GM12878 (cell line): ENCODE measurements at regions not wholly inside any gene's neighbourhood (a gene's known extent, or its start where the extent isn't known, plus 50 kb on each side); places are given as distances from the start of the nearest gene placed in this dataset.

Source experiments
- ATAC-seq: fragments of 200-7000 bp; cut with Tn5 transposase; 3 replicates; pipeline ENCODE4 v1.9.1; 2020; ENCODE audit warnings: mild to moderate bottlenecking, moderate library complexity
- BruUV-seq: library from RNA; stranded (reverse); fragments of 400-500 nt; replicated peaks from 2 replicates; lab custom pipeline; 2021; lab: Mats Ljungman, UMichigan
- CTCF ChIA-PET: fragments of 300-600 bp; sonication (Branson Sonifier 250); formaldehyde crosslinking; extraction: SDS; loops from one replicate; lab custom pipeline; 2021; ENCODE audit warnings: inconsistent platforms; lab: Yijun Ruan, JAX
- POLR2A ChIA-PET: fragments of 350-600 bp; formaldehyde crosslinking; extraction: SDS; loops from one replicate; lab custom pipeline; 2021; ENCODE audit warnings: inconsistent platforms; lab: Charles Lee
- RAD21 ChIA-PET: fragments of 300-600 bp; sonication (Branson Sonifier 250); formaldehyde crosslinking; loops from one replicate; lab custom pipeline; 2023; ENCODE audit warnings: antibody characterized with exemption; ENCODE audit not compliant: unreplicated experiment; lab: Charles Lee
- SMC1A ChIA-PET: fragments of 300-600 bp; sonication (Branson Sonifier 250); formaldehyde crosslinking; loops from one replicate; lab custom pipeline; 2023; ENCODE audit not compliant: unreplicated experiment, uncharacterized antibody; lab: Charles Lee
- DNase-seq: peaks from one replicate; pipeline ENCODE4 v3.0.0-alpha.2; 2011; ENCODE audit warnings: low read depth, low spot score
- FAIRE-seq: peaks from 3 replicates; lab custom pipeline; 2011; peaks lifted over from hg19 to GRCh38; lab: Jason Lieb, UNC
- H2AFZ ChIP-seq: 2 replicates; pipeline ENCODE4 v1.6.0; 2011; ENCODE audit warnings: low read depth, low read length, control low read depth; ENCODE audit not compliant: control insufficient read depth
- H3K27ac ChIP-seq: 2 replicates; pipeline ENCODE4 v1.5.1; 2011; ENCODE audit warnings: control low read depth; ENCODE audit not compliant: control insufficient read depth, insufficient read depth
- H3K27me3 ChIP-seq, 2 experiments: replicated peaks in 1 of 2; 2 replicates each; pipeline versions ENCODE4 v1.6.0 to v1.6.1; 2011; ENCODE audit warnings: low read length in 1 of 2; ENCODE audit not compliant: control insufficient read depth in 2 of 2, insufficient read depth in 2 of 2
- H3K36me3 ChIP-seq, 2 experiments: 2 replicates each; pipeline ENCODE4 v1.5.1; 2011; ENCODE audit warnings: low read length in 1 of 2; ENCODE audit not compliant: control insufficient read depth in 2 of 2, insufficient read depth in 2 of 2
- H3K4me1 ChIP-seq: 2 replicates; pipeline ENCODE4 v1.6.1; 2011; ENCODE audit warnings: mild to moderate bottlenecking, low read length, moderate library complexity, mixed read lengths; ENCODE audit not compliant: control insufficient read depth, insufficient read depth
- H3K4me2 ChIP-seq: 2 replicates; pipeline ENCODE4 v1.6.0; 2011; ENCODE audit warnings: control low read depth; ENCODE audit not compliant: control insufficient read depth, insufficient read depth
- H3K4me3 ChIP-seq: fragments of 200-600 bp; sonication (generic); 2 replicates; pipeline ENCODE4 v1.5.1; 2016
- H3K79me2 ChIP-seq: 2 replicates; pipeline ENCODE4 v1.6.0; 2011; ENCODE audit warnings: low read length; ENCODE audit not compliant: control insufficient read depth, insufficient read depth
- H3K9ac ChIP-seq: 2 replicates; pipeline ENCODE4 v1.8.0; 2011; ENCODE audit warnings: low read length, control low read depth, mixed read lengths; ENCODE audit not compliant: control insufficient read depth, insufficient read depth
- H3K9me3 ChIP-seq: replicated peaks from 3 replicates; pipeline ENCODE4 v1.5.1; 2011; ENCODE audit warnings: mild to moderate bottlenecking, low read length; ENCODE audit not compliant: control insufficient read depth, insufficient read depth
- H4K20me1 ChIP-seq: 2 replicates; pipeline ENCODE4 v1.6.0; 2011; ENCODE audit not compliant: control insufficient read depth, insufficient read depth
- CBFB ChIP-seq: IDR thresholded peaks from 2 replicates; pipeline ENCODE4 v1.6.1; 2016; ENCODE audit warnings: antibody characterized with exemption, low read depth
- IRF4 ChIP-seq: IDR thresholded peaks from 2 replicates; pipeline ENCODE4 v1.6.1; 2011; ENCODE audit warnings: low read depth, low read length
- MYC ChIP-seq: IDR thresholded peaks from 2 replicates; pipeline ENCODE4 v1.6.1; 2011; ENCODE audit warnings: mild to moderate bottlenecking, low read length, moderate library complexity, inconsistent platforms; ENCODE audit not compliant: insufficient read depth, insufficient replicate concordance, insufficient read length, severe bottlenecking
- RCOR1 ChIP-seq: conservative IDR thresholded peaks from 2 replicates; pipeline ENCODE4 v1.6.1; 2012; ENCODE audit warnings: low read depth, low read length, improper control_type of control experiment
- TCF3 ChIP-seq: IDR thresholded peaks from 2 replicates; pipeline ENCODE4 v1.6.1; 2012; ENCODE audit warnings: low read depth, mild to moderate bottlenecking, low read length, borderline replicate concordance; ENCODE audit not compliant: insufficient read depth
- ZNF24 ChIP-seq: fragments of 450-650 bp; IDR thresholded peaks from 2 replicates; pipeline ENCODE4 v1.6.1; 2017; ENCODE audit warnings: antibody characterized with exemption, mild to moderate bottlenecking
- WGBS: methylation state at CpG from one replicate; pipeline ENCODE4 v1.1.6; 2016; ENCODE audit warnings: low lambda C conversion rate; ENCODE audit not compliant: insufficient replicate concordance, insufficient coverage; ENCODE audit errors: missing lambda C conversion rate; 5-methylcytosine and 5-hydroxymethylcytosine counted together
- in situ Hi-C: fragments of 300-500 bp; cut with MboI; formaldehyde crosslinking; loops from 9 replicates; pipeline ENCODE4 v1.14.3; 2018; ENCODE audit warnings: mixed read lengths
- intact Hi-C: fragments of 100-400 bp; cut with micrococcal nuclease; formaldehyde crosslinking; loops from one replicate; pipeline ENCODE4 v1.14.2; 2022; ENCODE audit not compliant: unreplicated experiment
- TF ChIP-seq, protein P1 (sequence below): fragments of 450-650 bp; IDR thresholded peaks from 2 replicates; pipeline ENCODE4 v1.6.1; 2017; ENCODE audit warnings: mild to moderate bottlenecking, moderate library complexity
- TF ChIP-seq, protein P2 (sequence below): fragments of 450-650 bp; conservative IDR thresholded peaks from 2 replicates; pipeline ENCODE4 v1.6.1; 2017; ENCODE audit warnings: mild to moderate bottlenecking, moderate library complexity
- TF ChIP-seq, protein P3 (sequence below): fragments of 450-650 bp; IDR thresholded peaks from 2 replicates; pipeline ENCODE4 v1.6.1; 2017; ENCODE audit warnings: mild to moderate bottlenecking, low read depth, inconsistent platforms; ENCODE audit not compliant: poor library complexity, severe bottlenecking

DNA sequence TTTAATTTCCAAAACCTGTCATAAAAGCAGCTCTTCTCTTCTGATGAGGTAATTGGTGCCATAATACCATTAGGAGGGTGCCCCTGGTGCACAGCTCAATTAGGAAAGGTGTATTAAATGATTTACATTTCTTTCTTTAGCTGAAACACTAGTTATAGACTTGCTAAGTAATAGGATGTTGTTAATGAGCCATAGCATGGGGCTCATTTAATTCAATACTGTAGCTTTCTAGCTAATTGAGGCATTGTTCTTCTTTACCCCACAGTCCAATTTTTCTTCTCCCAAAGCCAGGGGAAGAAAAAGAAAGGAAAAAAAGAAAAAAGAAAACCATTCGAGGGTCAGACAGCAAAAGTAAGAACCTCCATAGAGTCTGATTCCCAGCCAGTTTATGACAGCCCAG lies 164.0 kb upstream of the HES1 start:
- 92% methylated on average over 1 of the region's 1 CpG for WGBS
- intact Hi-C loops: loop anchor here (2.0 to 10.0 kb wide), 3 partner anchors 159 to 343 kb away; no protein-coding TSS in a partner anchor
- H3K4me3 ChIP-seq: no peak overlapping the region
- FAIRE-seq: no peak
- no peaks in the 10 kb centered on the region for H3K36me3 ChIP-seq
- SMC1A ChIA-PET: interaction anchor here (1.3 to 1.5 kb wide), 2 partner anchors 8 to 87 kb away, joined by 3 read pairs; no protein-coding TSS in a partner anchor
- BruUV-seq: no TSS peak
- no peaks in the 10 kb centered on the region for H3K79me2 ChIP-seq
- no peak overlapping the region for H2AFZ ChIP-seq
- H4K20me1 ChIP-seq: no peaks in the 10 kb centered on the region
- H3K4me1 ChIP-seq: peaks cover 14% of the 10 kb centered on the region
- H3K4me2 ChIP-seq: no peak overlapping the region; the same call in 1 of the 2 replicates
- no peaks in the 10 kb centered on the region for H3K9me3 ChIP-seq
- no peak overlapping the region for H3K27ac ChIP-seq
- H3K9ac ChIP-seq: no peak overlapping the region
- CTCF ChIA-PET: interaction anchor here (0.6 to 1.1 kb wide), 7 partner anchors 11 to 344 kb away, joined by 3 to 6 read pairs (median 3); no protein-coding TSS in a partner anchor
- H3K27me3 ChIP-seq: peaks cover 0 to 1% of the 10 kb centered on the region in 2 experiments; a peak in 2 of 4 replicates
- no peak for TF ChIP-seq CBFB
- no peak for TF ChIP-seq IRF4
- no peak for TF ChIP-seq RCOR1
- TF ChIP-seq ZNF24: no peak
- TF ChIP-seq, protein P1, sequence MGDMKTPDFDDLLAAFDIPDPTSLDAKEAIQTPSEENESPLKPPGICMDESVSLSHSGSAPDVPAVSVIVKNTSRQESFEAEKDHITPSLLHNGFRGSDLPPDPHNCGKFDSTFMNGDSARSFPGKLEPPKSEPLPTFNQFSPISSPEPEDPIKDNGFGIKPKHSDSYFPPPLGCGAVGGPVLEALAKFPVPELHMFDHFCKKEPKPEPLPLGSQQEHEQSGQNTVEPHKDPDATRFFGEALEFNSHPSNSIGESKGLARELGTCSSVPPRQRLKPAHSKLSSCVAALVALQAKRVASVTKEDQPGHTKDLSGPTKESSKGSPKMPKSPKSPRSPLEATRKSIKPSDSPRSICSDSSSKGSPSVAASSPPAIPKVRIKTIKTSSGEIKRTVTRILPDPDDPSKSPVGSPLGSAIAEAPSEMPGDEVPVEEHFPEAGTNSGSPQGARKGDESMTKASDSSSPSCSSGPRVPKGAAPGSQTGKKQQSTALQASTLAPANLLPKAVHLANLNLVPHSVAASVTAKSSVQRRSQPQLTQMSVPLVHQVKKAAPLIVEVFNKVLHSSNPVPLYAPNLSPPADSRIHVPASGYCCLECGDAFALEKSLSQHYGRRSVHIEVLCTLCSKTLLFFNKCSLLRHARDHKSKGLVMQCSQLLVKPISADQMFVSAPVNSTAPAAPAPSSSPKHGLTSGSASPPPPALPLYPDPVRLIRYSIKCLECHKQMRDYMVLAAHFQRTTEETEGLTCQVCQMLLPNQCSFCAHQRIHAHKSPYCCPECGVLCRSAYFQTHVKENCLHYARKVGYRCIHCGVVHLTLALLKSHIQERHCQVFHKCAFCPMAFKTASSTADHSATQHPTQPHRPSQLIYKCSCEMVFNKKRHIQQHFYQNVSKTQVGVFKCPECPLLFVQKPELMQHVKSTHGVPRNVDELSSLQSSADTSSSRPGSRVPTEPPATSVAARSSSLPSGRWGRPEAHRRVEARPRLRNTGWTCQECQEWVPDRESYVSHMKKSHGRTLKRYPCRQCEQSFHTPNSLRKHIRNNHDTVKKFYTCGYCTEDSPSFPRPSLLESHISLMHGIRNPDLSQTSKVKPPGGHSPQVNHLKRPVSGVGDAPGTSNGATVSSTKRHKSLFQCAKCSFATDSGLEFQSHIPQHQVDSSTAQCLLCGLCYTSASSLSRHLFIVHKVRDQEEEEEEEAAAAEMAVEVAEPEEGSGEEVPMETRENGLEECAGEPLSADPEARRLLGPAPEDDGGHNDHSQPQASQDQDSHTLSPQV: no peak
- TF ChIP-seq TCF3: no peak
- TF ChIP-seq, protein P2, sequence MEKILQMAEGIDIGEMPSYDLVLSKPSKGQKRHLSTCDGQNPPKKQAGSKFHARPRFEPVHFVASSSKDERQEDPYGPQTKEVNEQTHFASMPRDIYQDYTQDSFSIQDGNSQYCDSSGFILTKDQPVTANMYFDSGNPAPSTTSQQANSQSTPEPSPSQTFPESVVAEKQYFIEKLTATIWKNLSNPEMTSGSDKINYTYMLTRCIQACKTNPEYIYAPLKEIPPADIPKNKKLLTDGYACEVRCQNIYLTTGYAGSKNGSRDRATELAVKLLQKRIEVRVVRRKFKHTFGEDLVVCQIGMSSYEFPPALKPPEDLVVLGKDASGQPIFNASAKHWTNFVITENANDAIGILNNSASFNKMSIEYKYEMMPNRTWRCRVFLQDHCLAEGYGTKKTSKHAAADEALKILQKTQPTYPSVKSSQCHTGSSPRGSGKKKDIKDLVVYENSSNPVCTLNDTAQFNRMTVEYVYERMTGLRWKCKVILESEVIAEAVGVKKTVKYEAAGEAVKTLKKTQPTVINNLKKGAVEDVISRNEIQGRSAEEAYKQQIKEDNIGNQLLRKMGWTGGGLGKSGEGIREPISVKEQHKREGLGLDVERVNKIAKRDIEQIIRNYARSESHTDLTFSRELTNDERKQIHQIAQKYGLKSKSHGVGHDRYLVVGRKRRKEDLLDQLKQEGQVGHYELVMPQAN: no peak
- TF ChIP-seq, protein P3, sequence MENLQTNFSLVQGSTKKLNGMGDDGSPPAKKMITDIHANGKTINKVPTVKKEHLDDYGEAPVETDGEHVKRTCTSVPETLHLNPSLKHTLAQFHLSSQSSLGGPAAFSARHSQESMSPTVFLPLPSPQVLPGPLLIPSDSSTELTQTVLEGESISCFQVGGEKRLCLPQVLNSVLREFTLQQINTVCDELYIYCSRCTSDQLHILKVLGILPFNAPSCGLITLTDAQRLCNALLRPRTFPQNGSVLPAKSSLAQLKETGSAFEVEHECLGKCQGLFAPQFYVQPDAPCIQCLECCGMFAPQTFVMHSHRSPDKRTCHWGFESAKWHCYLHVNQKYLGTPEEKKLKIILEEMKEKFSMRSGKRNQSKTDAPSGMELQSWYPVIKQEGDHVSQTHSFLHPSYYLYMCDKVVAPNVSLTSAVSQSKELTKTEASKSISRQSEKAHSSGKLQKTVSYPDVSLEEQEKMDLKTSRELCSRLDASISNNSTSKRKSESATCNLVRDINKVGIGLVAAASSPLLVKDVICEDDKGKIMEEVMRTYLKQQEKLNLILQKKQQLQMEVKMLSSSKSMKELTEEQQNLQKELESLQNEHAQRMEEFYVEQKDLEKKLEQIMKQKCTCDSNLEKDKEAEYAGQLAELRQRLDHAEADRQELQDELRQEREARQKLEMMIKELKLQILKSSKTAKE: no peak
- TF ChIP-seq MYC: no peak
- ATAC-seq: no peak
- no peak for DNase-seq
- POLR2A ChIA-PET: no interaction called here
- RAD21 ChIA-PET: interaction anchor here (0.6 to 1.0 kb wide), 2 partner anchors 38 to 344 kb away, joined by 3 to 4 read pairs; no protein-coding TSS in a partner anchor
- in situ Hi-C loops: no loop called here
